COLO668 (cell line): ENCODE measurements at regions not wholly inside any gene's neighbourhood (a gene's known extent, or its start where the extent isn't known, plus 50 kb on each side); places are given as distances from the start of the nearest gene placed in this dataset.

Source experiments
- DNase-seq: peaks from one replicate; lab custom pipeline; 2025; ENCODE audit not compliant: unreplicated experiment; lab: John Stamatoyannopoulos, UW

- DNase-seq, result no peak
Measured at GRCh38 chr20:6693178-6693807, 74.2 kb upstream of the BMP2 start.

GRCh38 chr20:6692566-6693173 lies 74.8 kb upstream of the BMP2 start:
- peak; percentile 64 for DNase-seq

- no peak for DNase-seq
Measured at GRCh38 chr20:6691516-6691915, 76.0 kb upstream of the BMP2 start.

GRCh38 chr20:6689339-6689973 lies 78.0 kb upstream of the BMP2 start:
- DNase-seq, result no peak

GRCh38 chr20:6686171-6686570 lies 81.3 kb upstream of the BMP2 start:
- no peak for DNase-seq

GRCh38 chr20:6685626-6686025 lies 81.9 kb upstream of the BMP2 start:
- DNase-seq, result no peak

- no peak for DNase-seq
Measured at GRCh38 chr20:6685181-6685582, 82.3 kb upstream of the BMP2 start.

GRCh38 chr20:6683021-6683977 lies 84.2 kb upstream of the BMP2 start:
- DNase-seq, result no peak

GRCh38 chr20:6680854-6681253 lies 86.6 kb upstream of the BMP2 start:
- no peak for DNase-seq

- DNase-seq, result no peak
Measured at GRCh38 chr20:6680441-6680840, 87.0 kb upstream of the BMP2 start.

- no peak for DNase-seq
Measured at GRCh38 chr20:6679086-6679485, 88.4 kb upstream of the BMP2 start.

- DNase-seq, result no peak
Measured at GRCh38 chr20:6678101-6678500, 89.4 kb upstream of the BMP2 start.

GRCh38 chr20:6674831-6675230 lies 92.7 kb upstream of the BMP2 start:
- DNase-seq, result no peak

GRCh38 chr20:6673071-6673470 lies 94.4 kb upstream of the BMP2 start:
- no peak for DNase-seq

- DNase-seq, result no peak
Measured at GRCh38 chr20:6671829-6672228, 95.7 kb upstream of the BMP2 start.

- DNase-seq, result no peak
Measured at GRCh38 chr20:6668546-6668945, 98.9 kb upstream of the BMP2 start.

GRCh38 chr20:6665621-6666355 lies 101.7 kb upstream of the BMP2 start:
- DNase-seq, result no peak

- DNase-seq, result no peak
Measured at GRCh38 chr20:6665161-6665560, 102.3 kb upstream of the BMP2 start.

- DNase-seq, result no peak
Measured at GRCh38 chr20:6664574-6664973, 102.9 kb upstream of the BMP2 start.

- no peak for DNase-seq
Measured at GRCh38 chr20:6663751-6664388, 103.6 kb upstream of the BMP2 start.
